HG03175 (cell line): ENCODE measurements at regions not wholly inside any gene's neighbourhood (a gene's known extent, or its start where the extent isn't known, plus 50 kb on each side); places are given as distances from the start of the nearest gene placed in this dataset.
"Not testable (repeated sequence)": the region's sequence is repeated elsewhere in the genome, so short reads cannot be mapped to it uniquely, and the experiment has no call there.

Source experiments
- ATAC-seq: cut with Tn5 transposase; IDR thresholded peaks from one replicate; pipeline ENCODE4 v1.9.1; 2021; ENCODE audit warnings: mild to moderate bottlenecking, moderate library complexity; ENCODE audit not compliant: unreplicated experiment

DNA sequence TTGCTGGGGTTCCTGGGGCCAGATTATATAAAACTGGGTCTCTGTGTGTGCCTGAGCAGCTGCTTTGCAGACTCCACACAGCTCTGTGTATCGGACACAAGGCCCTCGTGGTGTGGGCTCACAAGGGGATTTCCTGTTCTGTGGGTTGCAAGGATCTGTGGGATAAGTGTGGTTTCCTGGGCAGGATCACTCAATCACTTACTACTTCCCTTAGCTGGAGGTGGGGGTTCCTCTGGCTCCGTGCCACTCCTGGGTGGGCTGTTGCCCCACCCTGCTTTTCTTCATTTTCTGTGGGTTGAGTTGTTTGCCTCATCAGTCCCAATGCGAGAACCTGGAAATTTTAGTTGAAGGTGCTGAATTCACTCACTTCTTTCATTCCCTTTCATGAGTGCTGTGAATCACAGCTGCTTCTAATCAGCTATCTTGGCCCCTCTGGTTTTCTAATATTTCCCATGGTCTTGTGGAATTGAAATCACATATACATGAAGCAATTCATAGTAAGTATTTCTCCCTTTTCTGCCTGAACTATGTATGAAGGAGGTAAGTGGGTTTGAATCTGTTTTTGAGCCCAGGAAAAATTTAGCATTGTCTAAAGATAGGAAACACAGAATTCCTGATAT, 196.3 kb downstream of the DCDC2C start:
- ATAC-seq, result no peak

GRCh38 chr2:3902131-3902530, 198.8 kb downstream of the DCDC2C start:
- no peak for ATAC-seq

DNA sequence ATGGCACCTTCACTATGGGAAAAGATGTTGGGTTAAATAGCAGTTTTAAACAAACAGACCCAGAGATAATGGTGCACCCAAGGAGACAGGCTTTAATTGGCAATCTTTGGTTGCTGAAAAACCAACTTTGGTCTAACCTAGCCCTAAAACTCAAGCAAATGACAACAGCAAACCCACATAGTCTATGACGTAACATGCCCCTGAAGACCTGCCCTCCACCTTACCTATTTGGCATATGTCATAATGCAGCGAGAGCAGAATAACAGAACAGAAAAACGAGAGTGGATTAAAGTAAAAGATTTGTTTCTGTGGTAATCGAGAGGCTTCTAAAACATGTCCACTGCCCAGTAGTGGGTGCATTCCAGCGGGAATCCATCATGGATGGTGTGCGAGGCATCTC, 200.7 kb downstream of the DCDC2C start:
- no peak for ATAC-seq

DNA sequence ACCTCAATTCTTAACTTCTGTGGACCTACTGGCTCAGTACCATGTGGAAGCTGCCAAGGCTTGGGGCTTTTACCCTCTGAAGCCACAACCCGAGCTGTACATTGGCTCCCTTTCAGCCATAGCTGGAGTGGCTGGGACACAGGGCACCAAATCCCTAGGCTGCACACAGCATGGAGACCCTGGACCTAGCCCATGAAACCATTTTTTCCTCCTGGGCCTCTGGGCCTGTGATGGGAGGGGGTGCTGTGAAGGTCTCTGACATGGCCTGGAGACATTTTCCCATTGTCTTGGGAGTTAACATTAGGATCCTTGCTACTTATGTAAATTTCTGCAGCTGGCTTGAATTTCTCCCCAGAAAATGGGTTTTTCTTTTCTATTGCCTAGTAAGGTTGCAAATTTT, 205.1 kb downstream of the DCDC2C start:
- ATAC-seq, result not testable (repeated sequence)

GRCh38 chr2:3911882-3912455, 208.6 kb downstream of the DCDC2C start:
- no peak for ATAC-seq

- ATAC-seq, result no peak
These were observed 209.8 kb downstream of the DCDC2C start for GRCh38 chr2:3913166-3913565.

GRCh38 chr2:3914241-3914640, 210.9 kb downstream of the DCDC2C start:
- ATAC-seq, result no peak

- ATAC-seq, result no peak
These were observed 223.7 kb downstream of the DCDC2C start for GRCh38 chr2:3927031-3927430.

DNA sequence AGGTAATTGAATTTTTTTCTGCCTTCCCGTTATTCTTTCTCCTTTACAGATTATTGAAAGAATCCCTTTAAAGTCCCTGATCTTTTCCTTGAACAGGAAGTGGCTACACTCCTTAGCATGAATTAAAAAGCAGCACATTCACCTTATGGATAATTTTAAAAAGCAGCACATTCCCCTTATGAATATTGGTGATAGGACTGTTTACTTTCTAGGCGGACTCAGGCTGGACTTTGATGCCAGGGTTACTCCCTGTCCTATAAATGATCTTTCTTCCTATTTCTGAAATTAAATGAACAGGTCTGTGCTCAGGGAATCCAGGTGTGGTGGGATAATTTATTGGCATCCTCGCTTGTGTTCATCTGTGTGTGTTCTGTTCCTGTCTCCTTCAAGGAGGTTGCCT, 226.0 kb downstream of the DCDC2C start:
- ATAC-seq, result no peak

GRCh38 chr2:3930246-3930645, 226.9 kb downstream of the DCDC2C start:
- no peak for ATAC-seq

GRCh38 chr2:3940661-3941060, 237.3 kb downstream of the DCDC2C start:
- no peak for ATAC-seq

DNA sequence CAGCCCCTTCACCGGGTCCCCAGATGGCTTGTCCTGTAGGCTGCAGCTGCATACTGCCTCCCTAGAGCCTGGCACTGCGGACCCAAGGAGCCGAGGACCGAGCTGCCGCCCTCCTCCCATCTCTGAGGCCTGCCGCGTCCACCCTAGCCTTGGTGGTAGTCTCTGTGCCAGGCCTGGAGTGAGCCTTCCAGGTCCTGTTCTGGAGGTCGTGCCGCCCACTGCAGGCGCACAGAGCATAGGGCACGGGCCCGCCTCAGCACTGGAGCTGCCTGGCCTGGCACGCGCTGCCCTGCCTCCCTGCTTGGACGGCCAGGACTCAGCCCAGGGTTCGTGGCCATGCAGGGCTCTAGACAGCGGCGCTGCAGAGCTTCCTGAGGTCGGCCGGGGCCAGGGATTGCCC, 239.5 kb downstream of the DCDC2C start:
- ATAC-seq, result no peak

- ATAC-seq, result no peak
These were observed 240.7 kb downstream of the DCDC2C start for GRCh38 chr2:3944071-3944470.

DNA sequence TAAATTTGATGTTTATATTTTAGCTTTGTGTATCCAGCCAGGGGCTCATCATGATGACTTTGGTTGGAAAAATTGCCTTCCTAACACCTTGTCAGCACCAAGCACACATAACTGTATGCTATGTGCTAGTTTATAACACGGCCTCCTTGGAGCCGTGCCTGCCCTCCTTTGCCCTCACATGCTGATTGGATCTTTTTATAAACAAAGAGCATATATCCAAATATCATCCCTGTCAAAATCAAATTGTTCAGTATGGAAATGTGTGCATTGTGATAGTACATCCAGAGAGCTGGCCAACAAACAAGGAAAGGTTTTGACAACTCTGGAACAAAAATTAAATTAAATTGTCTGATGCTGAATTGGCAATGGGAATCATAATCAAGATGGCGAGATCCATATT, 241.5 kb downstream of the DCDC2C start:
- no peak for ATAC-seq

- ATAC-seq, result no peak
These were observed 244.8 kb downstream of the DCDC2C start for GRCh38 chr2:3948191-3948590.

GRCh38 chr2:3951131-3951954, 248.0 kb downstream of the DCDC2C start:
- no peak for ATAC-seq

GRCh38 chr2:3952866-3953516, 249.6 kb downstream of the DCDC2C start:
- ATAC-seq, result no peak

GRCh38 chr2:3954261-3954660, 250.9 kb downstream of the DCDC2C start:
- no peak for ATAC-seq

DNA sequence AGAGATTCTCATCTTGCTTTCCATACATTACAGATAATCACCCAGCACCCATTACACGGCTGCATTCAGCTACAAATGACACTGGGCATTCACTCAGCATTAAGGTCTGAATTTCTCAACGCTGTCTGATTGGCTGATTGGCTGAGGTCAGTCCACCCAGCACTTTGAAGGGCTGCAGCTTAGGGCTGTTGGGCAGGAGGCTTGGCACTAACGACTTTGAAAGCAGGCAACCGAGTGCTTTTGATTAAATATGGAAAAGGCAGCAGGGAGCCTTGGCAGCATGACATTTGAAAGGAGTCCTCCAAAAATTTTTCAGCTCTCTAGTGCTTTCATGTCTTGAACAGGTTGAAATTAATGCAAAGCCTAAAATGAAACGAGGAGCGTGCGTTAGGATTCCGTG, 253.0 kb downstream of the DCDC2C start:
- ATAC-seq, result no peak

DNA sequence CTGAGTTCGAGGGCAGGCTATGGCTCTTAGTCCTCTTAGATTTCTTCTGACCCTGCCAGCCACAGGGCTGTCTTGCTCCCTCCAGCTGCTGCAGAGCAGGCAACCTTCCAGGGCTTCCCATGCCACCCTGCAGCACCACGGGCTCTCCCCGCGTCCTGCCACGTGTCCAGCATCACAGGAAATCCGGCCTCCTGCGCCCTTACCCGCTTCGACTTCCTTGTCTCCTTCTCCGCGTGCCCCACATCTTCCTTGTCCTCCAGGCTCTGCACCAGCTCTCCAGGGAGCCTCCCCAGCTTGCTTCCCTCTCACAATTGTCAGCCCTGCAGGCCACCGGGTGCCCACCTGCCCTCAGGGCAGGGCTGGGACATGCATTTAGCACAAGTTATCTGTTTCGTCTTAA, 253.5 kb downstream of the DCDC2C start:
- ATAC-seq, result no peak

- ATAC-seq, result no peak
These were observed 255.1 kb downstream of the DCDC2C start for GRCh38 chr2:3958465-3958864.

- no peak for ATAC-seq
These were observed 255.6 kb downstream of the DCDC2C start for GRCh38 chr2:3958969-3959368.
